Caco-2 (cell line): ENCODE measurements at regions not wholly inside any gene's neighbourhood (a gene's known extent, or its start where the extent isn't known, plus 50 kb on each side); places are given as distances from the start of the nearest gene placed in this dataset.

ENCODE experiments used
- BruUV-seq: library from RNA; stranded (reverse); fragments of 400-500 nt; replicated peaks from 2 replicates; lab custom pipeline; 2021; lab: Mats Ljungman, UMichigan
- CTCF ChIA-PET: fragments of 300-600 bp; sonication (Branson Sonifier 250); formaldehyde crosslinking; loops from one replicate; lab custom pipeline; 2022; ENCODE audit warnings: antibody characterized with exemption; lab: Charles Lee
- POLR2A ChIA-PET: fragments of 300-600 bp; sonication (Branson Sonifier 250); formaldehyde crosslinking; loops from one replicate; lab custom pipeline; 2022; ENCODE audit warnings: antibody characterized with exemption; lab: Charles Lee
- DNase-seq, 2 experiments: peaks; one replicate each; pipeline versions ENCODE4 v3.0.0 to v3.0.0-alpha.2; 2020 to 2022
- H3K27me3 ChIP-seq: replicated peaks from 2 replicates; pipeline ENCODE4 v1.6.0; 2011; ENCODE audit warnings: low read length; ENCODE audit not compliant: control insufficient read depth, insufficient read depth
- H3K36me3 ChIP-seq: 2 replicates; pipeline ENCODE4 v1.5.1; 2011; ENCODE audit warnings: low read length; ENCODE audit not compliant: control insufficient read depth, insufficient read depth
- H3K4me1 ChIP-seq: fragments of 250-450 bp; sonication (Bioruptor Pico); 2 replicates; pipeline ENCODE4 v1.5.1; 2020; ENCODE audit warnings: mild to moderate bottlenecking
- H3K4me3 ChIP-seq: 2 replicates; pipeline ENCODE4 v1.5.1; 2011; ENCODE audit warnings: low read depth, mild to moderate bottlenecking, control low read depth, low read length
- H3K9me3 ChIP-seq: fragments of 250-450 bp; sonication (Bioruptor Pico); 2 replicates; pipeline ENCODE4 v1.5.1; 2020; ENCODE audit warnings: mild to moderate bottlenecking, moderate library complexity
- H3K27ac Mint-ChIP-seq: one replicate; pipeline ENCODE4 v1.8.0; 2022; ENCODE audit warnings: mixed read lengths; ENCODE audit not compliant: unreplicated experiment
- H3K27me3 Mint-ChIP-seq: one replicate; pipeline ENCODE4 v1.8.0; 2022; ENCODE audit warnings: mixed read lengths; ENCODE audit not compliant: insufficient read depth, unreplicated experiment
- H3K36me3 Mint-ChIP-seq: one replicate; pipeline ENCODE4 v1.8.0; 2022; ENCODE audit warnings: mild to moderate bottlenecking, mixed read lengths; ENCODE audit not compliant: insufficient read depth, unreplicated experiment
- H3K4me1 Mint-ChIP-seq: one replicate; pipeline ENCODE4 v1.8.0; 2022; ENCODE audit warnings: low read depth, mixed read lengths; ENCODE audit not compliant: unreplicated experiment
- H3K4me3 Mint-ChIP-seq: one replicate; pipeline ENCODE4 v1.8.0; 2022; ENCODE audit warnings: mild to moderate bottlenecking, moderate library complexity, mixed read lengths; ENCODE audit not compliant: unreplicated experiment
- H3K9me3 Mint-ChIP-seq: one replicate; pipeline ENCODE4 v1.8.0; 2022; ENCODE audit warnings: mixed read lengths; ENCODE audit not compliant: unreplicated experiment
- intact Hi-C: fragments of 100-400 bp; cut with micrococcal nuclease; formaldehyde crosslinking; loops from one replicate; pipeline ENCODE4 v1.10.0; 2022; ENCODE audit not compliant: unreplicated experiment
- TF ChIP-seq, protein P1 (sequence below), 2 experiments: fragments of 200-600 bp in 1 of 2; IDR thresholded peaks; 1 replicate in 1 of 2; 2 replicates in 1 of 2; pipeline versions ENCODE4 v1.5.1 to v1.8.0; 2011 to 2022; ENCODE audit warnings: antibody characterized with exemption in 1 of 2, control low read depth in 1 of 2, inconsistent platforms in 1 of 2, low read depth in 1 of 2, low read length in 1 of 2, mild to moderate bottlenecking in 1 of 2, moderate library complexity in 1 of 2; ENCODE audit not compliant: insufficient read depth in 1 of 2, severe bottlenecking in 1 of 2, unreplicated experiment in 1 of 2

- Mint-ChIP-seq H3K36me3 (no peaks in the 10 kb centered on the region), H3K4me3 (no peak overlapping the region), H3K9me3 (peaks cover 13% of the 10 kb centered on the region), H3K27me3 (peaks cover 10% of the 10 kb centered on the region), H3K27ac (no peak overlapping the region), H3K4me1 (no peaks in the 10 kb centered on the region)
- POLR2A ChIA-PET = no interaction called here
- Histone ChIP-seq H3K36me3 (no peaks in the 10 kb centered on the region), H3K27me3 (no peaks in the 10 kb centered on the region; the same call in 1 of the 2 replicates), H3K9me3 (no peaks in the 10 kb centered on the region), H3K4me3 (no peak overlapping the region), H3K4me1 (no peaks in the 10 kb centered on the region)
- peak in 1 of 2 experiments; percentile 44 for DNase-seq
- TF ChIP-seq, protein P1, sequence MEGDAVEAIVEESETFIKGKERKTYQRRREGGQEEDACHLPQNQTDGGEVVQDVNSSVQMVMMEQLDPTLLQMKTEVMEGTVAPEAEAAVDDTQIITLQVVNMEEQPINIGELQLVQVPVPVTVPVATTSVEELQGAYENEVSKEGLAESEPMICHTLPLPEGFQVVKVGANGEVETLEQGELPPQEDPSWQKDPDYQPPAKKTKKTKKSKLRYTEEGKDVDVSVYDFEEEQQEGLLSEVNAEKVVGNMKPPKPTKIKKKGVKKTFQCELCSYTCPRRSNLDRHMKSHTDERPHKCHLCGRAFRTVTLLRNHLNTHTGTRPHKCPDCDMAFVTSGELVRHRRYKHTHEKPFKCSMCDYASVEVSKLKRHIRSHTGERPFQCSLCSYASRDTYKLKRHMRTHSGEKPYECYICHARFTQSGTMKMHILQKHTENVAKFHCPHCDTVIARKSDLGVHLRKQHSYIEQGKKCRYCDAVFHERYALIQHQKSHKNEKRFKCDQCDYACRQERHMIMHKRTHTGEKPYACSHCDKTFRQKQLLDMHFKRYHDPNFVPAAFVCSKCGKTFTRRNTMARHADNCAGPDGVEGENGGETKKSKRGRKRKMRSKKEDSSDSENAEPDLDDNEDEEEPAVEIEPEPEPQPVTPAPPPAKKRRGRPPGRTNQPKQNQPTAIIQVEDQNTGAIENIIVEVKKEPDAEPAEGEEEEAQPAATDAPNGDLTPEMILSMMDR (IDR thresholded peaks at IDR 0.05; ENCODE audit: insufficient read depth in 1 of 2, low read depth in 1 of 2, low read length in 1 of 2, severe bottlenecking in 1 of 2, unreplicated experiment in 1 of 2) = peak; percentile 57 to 66
- intact Hi-C loops = loop anchor here (1.0 kb wide), 3 partner anchors 178 to 551 kb away; no protein-coding TSS in a partner anchor
- CTCF ChIA-PET = no interaction called here
- BruUV-seq = no TSS peak
Measured at GRCh38 chr11:128021349-128022006, 565.9 kb downstream of the ETS1 start.

DNA sequence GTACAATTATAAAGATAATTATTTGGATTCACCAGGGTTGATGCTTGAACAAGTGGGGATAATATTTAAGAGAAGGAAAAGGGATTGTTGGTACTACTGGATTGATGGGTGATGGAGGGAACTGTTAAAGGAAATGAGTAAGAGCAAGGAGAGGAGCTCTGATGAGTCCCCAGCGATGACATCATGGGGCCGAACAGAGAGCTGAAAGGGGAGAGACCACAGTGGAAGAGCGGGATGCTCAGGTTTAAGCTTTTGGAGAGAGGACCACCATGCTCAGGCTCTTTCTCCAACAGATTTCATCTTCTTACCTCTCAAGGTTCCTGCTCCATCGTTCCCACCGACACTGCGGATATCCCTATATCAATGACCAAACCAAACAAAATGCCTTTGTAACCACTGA, 568.7 kb downstream of the ETS1 start:
- Mint-ChIP-seq H3K27ac (no peak overlapping the region), H3K4me1 (no peaks in the 10 kb centered on the region), H3K9me3 (peaks cover 13% of the 10 kb centered on the region), H3K27me3 (peaks cover 14% of the 10 kb centered on the region), H3K36me3 (no peaks in the 10 kb centered on the region), H3K4me3 (no peak overlapping the region)
- no peak overlapping the region for H3K4me3 ChIP-seq
- H3K36me3 ChIP-seq = no peaks in the 10 kb centered on the region
- POLR2A ChIA-PET = no interaction called here
- DNase-seq = no peak
- no peaks in the 10 kb centered on the region; the same call in 1 of the 2 replicates for H3K27me3 ChIP-seq
- intact Hi-C loops = no loop called here
- no TSS peak for BruUV-seq
- no peaks in the 10 kb centered on the region for H3K9me3 ChIP-seq
- CTCF ChIA-PET = no interaction called here
- no peaks in the 10 kb centered on the region for H3K4me1 ChIP-seq
- TF ChIP-seq, protein P1 (IDR thresholded peaks at IDR 0.05; ENCODE audit: insufficient read depth in 1 of 2, low read depth in 1 of 2, low read length in 1 of 2, severe bottlenecking in 1 of 2, unreplicated experiment in 1 of 2) = no peak

- Mint-ChIP-seq H3K36me3 (no peaks in the 10 kb centered on the region), H3K27ac (no peak overlapping the region), H3K4me1 (no peaks in the 10 kb centered on the region), H3K9me3 (peaks cover 20% of the 10 kb centered on the region), H3K27me3 (peaks cover 6% of the 10 kb centered on the region), H3K4me3 (no peak overlapping the region)
- peaks cover 9% of the 10 kb centered on the region; the same call in 1 of the 2 replicates for H3K9me3 ChIP-seq
- intact Hi-C loops = no loop called here
- no peaks in the 10 kb centered on the region; the same call in 1 of the 2 replicates for H3K27me3 ChIP-seq
- BruUV-seq = no TSS peak
- no peaks in the 10 kb centered on the region for H3K4me1 ChIP-seq
- ChIA-PET POLR2A (no interaction called here), CTCF (no interaction called here)
- no peaks in the 10 kb centered on the region for H3K36me3 ChIP-seq
- no peak for DNase-seq
- TF ChIP-seq, protein P1 (IDR thresholded peaks at IDR 0.05; ENCODE audit: insufficient read depth in 1 of 2, low read depth in 1 of 2, low read length in 1 of 2, severe bottlenecking in 1 of 2, unreplicated experiment in 1 of 2) = no peak
- no peak overlapping the region for H3K4me3 ChIP-seq
Measured at GRCh38 chr11:128005562-128005961, 581.8 kb downstream of the ETS1 start.
